NCI-H1092 treated with DMSO at 0.1 percent for 48 hours (cell line): ENCODE measurements at regions not wholly inside any gene's neighbourhood (a gene's known extent, or its start where the extent isn't known, plus 50 kb on each side); places are given as distances from the start of the nearest gene placed in this dataset.

ENCODE experiments used
- DNase-seq: peaks from one replicate; lab custom pipeline; 2025; lab: John Stamatoyannopoulos, UW

DNA sequence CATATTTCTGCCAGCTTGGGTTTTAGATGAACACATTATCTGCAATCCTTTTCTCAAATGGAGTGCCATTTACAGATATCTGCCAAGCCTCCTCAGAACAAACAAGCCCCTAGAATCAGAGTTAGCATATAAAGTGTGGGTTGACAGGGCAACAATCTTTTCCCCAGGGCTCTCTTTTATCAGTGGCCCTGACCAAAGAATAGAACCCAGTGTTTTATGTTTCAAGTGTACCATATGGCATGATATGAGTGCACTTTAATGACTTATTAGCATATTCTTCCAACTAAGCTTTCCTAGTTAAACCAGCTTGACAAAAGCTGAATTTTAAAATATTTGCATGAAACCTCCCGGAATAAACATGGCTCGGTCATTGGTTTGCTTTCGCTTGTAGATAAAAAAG lies 57.3 kb downstream of the EVX1 start:
- peak; percentile 33 for DNase-seq

DNA sequence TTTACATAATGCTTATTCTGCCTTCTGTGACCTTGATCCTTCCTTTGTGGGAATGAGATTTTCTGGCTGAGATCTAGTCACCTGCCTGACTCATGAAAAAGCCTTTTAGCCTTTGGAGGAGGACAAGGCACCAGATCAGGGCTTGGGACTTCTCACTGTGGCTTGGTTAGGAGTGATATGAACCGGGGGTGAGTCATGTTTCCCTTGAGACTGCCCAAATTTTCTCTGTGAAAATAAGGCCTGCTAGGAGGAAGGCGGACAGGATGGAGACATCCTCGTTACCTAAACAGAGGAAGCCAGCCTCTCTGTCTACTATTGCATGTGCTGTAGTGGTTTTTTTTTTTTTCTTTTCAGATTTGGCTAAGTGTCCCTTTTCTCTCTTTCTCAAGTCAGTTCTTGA lies 57.8 kb downstream of the EVX1 start:
- no peak for DNase-seq

DNA sequence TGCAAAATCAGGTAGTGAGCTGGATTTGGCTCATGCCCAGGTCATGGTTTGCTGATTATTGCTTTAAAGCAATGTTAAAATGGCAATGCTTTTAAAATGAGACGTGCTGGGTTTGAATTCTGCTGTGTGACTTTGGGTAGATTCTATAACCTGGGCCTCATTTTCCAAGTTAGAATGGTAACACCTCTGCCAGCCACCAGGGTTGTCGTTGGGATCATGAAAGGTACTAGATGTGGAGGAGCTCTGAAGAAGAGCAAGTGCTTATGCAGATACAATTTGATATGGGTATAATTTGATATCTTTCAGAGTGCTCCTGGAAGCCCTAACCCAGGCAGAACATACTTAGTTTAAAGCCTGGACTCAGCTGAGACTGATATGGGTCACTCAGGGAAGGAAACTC lies 60.0 kb downstream of the EVX1 start:
- peak; percentile 54 for DNase-seq

DNA sequence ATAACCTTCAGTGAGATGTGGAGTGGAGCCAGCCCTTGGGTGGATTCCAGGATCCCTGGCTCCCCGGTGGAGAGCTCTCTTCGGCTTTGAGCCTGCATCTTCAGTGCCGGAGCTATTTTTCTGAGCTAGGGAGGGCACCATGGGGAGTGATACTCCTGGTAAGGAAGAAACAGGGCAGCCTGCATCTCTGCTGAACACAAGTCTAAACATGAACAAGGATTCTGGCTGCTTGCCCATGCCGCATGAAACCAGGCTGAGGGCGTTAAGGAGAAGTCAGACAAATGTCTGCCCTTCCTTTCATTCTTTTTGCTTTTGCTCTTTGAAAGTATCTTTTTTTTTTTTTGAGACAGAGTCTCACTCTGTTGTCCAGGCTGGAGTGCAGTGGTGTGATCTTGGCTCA lies 60.4 kb downstream of the EVX1 start:
- DNase-seq, result peak; percentile 54

DNA sequence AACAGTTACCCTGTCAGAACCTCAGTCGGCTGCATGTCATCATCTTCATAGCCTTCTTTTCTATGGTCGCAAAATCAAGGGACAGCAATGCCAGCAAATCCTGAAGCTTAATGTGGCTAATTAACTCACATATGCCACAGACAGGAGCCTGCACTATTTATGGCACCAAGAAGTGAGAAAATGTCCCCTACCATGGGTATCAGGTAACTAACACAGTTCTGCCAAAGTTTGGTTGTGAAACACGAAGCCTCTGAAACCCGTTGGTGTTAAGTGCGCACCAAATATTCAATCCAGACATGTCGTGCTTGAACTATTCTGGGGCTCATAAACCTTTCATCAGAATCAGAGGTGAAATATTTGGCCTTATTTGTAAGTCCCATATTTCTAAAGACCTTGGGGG lies 63.3 kb downstream of the EVX1 start:
- no peak for DNase-seq

DNA sequence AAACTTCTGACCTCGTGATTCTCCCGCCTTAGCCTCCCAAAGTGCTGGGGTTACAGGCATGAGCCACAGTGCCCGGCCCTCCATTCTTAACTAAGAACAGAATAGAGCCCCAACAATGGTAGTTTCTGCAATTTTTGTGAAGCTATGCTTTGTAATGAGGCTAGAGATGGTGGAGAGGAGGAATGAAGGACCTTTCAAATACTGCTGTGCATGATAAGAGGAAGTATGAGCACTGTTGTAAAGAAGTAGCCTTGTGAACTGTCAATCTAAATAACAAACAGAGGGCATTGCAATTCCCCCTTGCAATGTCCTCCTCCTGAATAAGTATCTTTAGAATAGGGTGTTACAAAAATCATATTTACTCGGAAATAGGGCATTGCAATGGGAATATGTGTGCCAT lies 70.2 kb downstream of the EVX1 start:
- DNase-seq, result no peak

DNA sequence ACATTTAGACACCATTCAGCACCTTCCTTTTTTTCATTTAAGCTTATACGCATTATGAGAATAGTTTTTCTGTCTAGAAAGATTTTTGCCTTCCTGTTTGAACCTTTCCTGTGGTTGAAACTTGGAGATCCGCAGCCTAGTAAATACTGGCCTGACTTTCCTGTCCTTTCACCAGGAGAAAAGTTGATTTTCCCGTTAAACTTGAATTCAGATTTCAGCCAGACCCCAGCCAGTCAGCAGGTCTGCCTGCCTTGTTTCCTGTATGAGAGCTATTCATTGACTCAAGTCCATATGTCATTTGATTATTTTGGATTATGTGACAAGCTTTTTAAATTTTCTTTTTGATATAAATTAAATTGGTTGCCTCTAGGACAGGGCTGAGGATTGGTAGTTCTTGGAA lies 71.5 kb downstream of the EVX1 start:
- no peak for DNase-seq

DNA sequence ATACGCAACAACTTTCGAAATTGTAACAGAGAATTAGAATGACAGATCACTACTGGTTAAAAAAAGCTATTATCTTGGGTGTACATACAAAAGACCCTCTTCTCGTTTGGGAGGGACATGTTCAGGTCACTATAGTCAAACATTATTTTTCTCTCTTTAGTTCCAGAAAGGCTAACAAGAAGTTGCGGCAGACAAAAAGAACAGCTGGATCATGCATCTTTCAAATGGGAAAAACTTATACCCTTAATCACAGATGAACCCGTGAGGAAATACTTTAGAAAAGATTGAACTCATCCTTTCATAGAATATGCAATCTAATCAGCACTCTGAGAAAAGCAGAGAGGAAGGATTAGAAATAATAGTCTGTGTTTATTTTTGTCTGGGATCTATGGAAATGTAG lies 72.5 kb downstream of the EVX1 start:
- no peak for DNase-seq

DNA sequence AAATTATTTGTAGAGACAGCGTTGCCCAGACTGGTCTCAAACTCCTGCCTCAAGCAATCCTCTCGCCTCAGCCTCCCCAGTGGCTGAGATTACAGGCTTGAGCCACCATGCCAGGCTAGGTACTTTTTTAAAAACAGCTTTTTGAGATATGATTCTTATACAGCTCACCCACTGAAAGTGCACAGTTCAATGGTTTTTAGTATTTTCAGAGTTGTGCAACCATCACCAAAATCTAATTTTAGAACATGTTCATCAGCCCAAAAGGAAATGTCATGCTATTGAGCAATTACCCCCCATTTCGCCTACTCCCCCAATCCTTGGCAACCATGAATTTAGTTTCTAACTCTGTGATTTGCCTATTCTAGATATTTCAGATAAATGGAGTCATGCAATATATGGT lies 73.7 kb downstream of the EVX1 start:
- DNase-seq, result no peak

DNA sequence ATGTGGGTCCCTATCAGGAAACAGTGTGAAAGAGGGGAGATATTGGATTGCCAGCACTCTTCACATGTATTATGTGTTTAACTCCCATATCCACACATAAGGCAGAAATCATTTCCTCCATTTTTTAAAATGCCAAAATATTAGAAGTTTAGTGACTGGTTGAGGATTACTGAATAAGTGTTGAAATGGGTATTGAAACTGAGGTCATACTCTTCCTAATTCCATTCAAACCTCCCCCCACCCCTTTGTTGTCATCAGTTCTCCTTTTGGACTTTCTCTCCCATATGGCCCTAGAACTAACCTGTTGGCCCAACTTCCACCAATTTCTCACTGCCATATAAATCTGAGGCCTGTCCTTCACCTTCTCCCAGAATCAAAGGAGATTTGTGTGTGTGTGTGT lies 81.6 kb downstream of the EVX1 start:
- no peak for DNase-seq

DNA sequence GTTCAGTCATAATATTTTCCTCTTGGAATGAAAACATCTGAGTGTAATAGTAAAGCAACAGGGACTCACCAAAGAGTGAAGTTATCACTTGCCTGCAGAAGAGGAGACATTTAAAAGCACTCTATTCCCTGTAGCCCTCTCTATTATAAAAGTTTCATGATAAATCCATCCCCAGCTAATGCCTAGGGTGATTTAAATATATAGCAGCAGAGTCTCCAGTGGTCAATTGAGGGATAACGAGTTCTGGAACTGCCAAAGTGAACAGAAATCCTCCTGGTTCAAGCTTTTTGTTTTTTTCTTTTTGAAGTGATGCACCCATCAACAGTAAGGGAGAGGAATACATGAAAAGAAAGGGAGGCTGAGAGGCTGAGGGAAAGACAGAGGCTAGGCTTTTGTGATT lies 87.3 kb downstream of the EVX1 start:
- DNase-seq, result peak; percentile 10

DNA sequence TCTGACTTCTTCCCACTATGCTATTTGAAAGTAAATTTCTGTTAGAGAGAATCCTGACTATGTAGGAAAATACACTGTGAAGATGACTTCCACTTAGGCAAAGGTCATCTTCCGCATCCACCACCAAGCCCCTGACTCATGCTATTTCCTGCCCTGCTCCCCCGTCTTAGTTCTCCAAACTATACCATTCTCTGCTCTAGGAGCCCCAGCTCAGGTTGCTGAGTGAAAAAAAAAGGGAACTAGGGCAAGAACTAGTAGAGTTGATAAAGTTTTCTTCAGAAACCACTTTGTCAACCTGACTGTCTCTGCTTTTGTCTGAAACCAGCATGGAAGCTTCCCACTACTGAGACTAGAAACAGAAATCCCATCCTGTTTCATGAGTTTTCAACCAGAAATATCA lies 96.9 kb downstream of the EVX1 start:
- no peak for DNase-seq

DNA sequence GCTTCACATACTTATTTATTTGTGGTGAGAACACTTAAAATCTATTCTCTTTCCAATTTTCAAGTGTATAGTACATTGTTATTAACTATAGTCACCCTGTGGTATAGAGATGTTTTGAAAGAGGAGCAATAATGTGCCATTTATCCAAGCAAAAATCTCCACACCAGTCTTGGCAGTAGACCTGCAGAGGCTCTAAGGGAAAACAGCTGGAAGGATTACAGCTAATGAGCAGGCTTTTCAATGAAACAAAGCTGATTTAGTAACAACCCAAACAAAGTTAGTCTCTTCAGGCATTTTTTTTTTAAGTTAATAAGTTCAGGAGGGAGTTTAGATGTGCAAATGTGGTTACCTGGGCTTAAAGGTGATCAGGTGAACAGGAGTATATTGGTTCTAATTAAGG lies 101.9 kb downstream of the EVX1 start:
- no peak for DNase-seq

DNA sequence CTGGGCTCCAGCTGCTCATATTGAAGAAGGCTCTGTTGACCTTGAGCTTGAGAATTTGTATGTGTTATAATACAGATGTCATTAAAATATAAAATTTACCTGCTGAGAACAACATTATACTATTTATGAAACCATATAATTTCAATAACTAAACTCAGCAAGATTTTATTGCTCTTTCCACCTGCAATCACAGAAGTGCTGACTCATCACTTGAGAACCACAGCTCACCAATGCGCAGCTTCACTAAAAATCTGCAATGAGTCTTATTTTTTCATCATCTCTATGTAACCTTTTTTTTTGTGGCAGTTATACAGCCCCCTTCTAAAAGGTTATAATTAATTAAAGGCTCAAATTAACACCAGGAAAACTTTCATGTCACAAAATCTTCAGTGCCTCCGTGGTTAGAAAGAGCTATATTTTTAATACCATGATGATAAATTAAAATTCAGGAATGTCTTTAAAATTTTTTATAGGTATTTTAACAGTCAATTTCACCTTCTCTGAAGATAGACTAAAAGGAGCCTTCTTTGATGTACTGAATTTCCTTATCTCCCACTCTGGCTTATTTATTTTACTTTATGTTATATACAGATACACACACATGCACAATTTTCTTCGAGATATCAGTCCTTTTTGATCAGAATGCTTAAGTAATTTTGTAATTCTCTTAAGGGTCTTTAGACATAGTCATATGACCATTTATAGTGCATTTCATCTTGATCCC lies 102.7 kb downstream of the EVX1 start:
- no peak for DNase-seq

DNA sequence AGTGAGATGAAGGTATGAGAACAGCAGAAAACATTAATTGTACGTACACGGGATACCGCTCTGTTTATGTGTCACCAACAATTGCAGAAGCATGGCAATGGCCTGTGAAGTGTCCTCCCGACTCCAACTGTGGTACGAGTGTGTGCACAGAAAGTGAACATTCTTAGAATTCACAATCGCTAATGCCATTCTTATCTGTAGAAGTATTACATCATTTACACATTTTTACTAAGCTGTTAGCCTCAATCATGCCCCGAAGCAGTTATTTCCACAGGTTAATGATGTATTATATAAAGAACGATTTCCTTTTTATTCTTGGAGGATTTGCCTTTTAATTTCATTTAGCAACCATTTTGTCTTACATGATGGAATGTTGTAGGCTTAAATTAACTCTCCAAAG lies 103.4 kb downstream of the EVX1 start:
- DNase-seq, result no peak

DNA sequence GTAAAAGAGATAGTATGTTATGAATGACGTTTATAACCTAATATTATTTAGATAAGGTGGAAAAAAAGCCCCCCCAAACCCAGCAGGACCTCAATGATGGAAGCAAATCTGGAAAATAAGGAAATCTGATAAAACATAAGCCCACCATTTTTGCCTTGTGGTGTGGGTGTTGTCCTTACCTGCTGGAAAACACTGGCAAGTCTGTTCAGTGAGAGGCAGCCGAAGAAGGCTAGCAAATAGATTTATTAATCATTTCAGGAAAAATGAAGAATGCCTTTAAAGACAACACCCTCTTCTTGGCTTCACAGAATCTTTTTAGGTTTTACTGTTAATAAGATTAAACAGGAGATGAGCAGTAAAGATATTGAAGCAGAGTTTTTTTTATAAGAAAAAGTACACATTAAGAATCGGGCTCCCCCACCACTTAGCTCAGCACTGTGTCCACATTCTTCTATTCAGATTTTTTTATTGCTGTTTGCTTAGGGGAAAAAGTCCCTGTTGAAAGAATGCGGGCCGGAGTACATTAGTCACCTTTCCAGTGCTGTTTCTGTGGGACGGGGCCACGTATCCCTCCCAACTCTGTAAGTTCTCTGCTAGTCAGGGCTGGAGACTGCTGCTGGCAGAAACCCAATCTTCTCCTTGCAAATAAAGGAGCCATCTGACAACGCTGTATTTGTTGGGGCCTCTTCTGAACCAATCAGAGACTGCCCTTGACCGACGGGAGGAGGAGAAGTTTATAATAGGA lies 104.1 kb downstream of the EVX1 start:
- DNase-seq, result peak; percentile 12

DNA sequence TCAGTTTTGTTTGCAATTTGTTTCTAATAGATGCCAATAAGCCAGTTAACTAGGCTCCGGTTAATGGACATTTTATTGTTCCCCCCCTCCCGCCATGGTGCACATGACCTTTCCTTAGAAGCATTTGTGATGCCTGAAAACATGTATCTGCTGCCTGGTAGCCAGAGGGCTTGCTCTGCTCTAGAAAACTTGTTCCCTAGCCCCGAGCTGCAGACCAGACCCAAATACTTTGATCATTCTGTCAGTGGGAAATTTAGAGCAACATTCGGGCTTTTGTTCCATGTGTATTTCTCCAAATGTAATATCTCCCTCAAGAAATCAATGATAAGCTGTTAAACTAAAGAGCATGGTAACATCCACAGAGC lies 104.7 kb downstream of the EVX1 start:
- DNase-seq, result no peak

DNA sequence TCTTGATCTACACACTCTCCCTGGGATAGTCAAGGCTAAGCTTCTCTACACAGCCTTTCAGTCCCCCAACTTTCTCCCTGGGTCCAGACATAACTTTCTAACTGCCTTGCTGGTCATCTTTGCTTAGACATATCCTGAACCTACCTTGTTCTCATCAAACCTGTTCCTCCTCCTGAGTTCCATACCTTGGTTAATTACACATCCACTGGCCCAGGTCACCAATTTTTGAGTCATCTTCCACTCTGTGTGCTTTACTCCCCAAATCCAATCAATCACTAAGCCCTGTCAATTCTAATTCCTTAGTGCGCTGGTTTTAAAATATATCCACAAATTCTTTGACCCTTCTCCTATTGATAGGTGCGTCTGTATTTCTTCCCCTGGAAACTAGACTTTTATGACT lies 107.0 kb downstream of the EVX1 start:
- DNase-seq, result no peak

DNA sequence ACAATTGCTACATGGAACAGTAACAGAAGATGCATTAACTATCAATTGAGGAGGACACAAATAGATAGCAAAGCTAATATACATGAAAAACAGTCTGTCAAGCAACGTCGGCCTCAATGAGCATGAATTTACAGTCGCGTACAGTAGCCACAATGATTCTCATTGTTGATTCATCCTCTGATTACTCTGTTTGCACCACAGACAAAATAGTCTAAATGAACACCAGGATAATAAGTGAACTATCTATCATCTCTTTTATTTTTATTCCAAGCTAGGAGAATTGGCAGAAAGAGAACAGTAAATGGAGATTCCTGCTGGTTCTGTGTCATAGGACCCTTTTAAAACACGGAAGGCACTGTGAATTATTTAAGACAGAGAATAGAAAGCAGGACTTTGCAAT lies 108.5 kb downstream of the EVX1 start:
- DNase-seq, result no peak

DNA sequence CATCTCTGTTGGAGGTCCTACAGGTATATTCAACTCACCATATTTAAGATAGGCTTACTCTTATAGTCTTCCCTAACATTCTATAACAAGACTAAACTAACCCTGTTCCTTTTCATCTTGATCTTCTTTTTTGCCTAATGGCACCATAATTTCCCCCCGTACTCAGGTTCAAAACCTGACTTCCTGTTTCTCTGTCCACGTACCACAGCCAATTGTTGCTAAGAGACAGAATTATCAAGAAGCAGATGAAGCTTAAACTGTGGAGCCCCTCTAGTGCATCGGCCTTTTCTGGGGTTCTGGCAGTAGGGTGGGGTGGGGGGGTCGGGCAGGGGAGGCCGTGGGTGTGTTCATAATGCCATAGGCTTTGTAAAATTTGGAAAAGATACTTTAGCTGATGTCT lies 109.2 kb downstream of the EVX1 start:
- DNase-seq, result no peak

DNA sequence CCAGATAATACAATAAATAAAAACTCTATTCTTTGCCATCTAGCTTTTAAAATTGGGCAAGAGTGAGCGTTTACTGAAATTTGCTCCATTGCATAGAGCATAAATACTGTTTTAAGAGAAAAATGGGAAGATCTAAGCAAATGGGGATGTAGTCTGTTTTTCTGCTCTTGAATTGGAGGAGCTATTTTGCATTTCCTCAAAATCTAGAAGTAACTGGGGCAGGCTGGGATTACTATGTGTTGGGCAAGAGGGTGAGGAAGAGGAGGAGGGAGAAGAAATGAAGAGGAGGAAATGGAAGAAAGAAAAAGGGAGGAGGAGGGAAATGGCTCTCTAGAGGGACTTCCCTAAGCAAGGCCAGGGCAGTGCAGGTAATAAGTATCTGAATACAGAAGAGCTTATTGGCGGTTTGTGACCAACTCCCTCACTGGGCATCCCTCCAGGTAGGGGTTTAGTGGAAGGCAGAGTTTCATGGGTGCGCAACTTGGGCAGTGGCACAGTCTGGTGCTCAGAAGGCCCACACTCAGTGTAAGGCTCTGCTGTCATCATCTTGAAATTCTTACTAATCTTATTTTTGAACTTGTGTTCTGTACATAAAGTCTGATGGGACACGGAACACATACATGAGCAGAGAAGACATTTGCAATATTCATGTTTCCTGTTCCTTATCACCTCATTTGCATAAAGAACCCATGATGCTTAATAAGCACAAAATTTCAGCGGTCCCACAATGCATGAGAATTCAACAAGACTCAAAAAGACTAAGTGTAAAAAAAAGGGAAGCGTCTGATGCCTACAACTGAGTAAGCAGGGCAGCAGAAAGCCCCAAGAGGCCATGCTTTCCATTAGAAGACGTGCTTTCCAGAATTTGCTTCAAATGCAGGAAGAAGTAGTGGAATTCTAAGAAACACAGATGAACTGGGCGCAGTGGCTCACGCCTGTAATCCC lies 116.9 kb downstream of the EVX1 start:
- no peak for DNase-seq

DNA sequence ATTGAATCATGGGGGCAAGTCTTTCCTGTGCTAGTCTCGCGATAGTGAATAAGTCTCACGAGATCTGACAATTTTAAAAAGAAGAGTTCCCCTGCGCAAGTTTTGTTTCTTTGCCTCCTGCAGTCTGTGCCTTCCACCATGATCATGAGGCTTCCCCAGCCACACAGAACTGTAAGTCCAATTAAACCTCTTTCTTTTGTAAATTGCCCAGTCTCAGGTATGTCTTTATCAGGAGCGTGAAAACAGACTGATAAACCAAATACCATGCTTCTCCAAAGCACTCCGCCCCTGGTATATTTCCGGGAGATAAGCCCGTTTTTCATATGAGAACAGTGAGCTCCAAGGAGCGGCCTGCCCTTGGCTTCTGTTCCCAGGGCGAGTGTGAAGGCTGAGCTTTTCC lies 118.9 kb downstream of the EVX1 start:
- DNase-seq, result no peak

DNA sequence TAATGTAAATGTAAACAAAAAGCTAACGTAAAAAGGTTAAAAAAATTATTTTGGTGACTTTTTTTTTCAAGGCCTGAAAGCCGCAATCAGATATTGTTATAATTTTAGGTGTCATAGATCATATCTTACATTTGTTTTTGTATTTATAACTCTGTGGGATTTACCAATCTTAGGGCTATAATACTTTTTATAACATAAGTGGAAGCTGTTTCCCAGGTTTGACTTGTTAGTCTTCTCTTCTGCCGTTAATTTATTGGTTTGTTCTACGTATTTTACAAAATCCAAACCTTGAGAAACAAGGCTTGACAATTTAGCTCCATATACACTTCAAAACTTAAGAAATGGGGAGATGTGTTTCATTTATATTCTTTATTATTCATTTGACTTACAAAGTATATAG lies 119.4 kb downstream of the EVX1 start:
- DNase-seq, result no peak
